LNCaP clone FGC (cell line): ENCODE measurements at regions not wholly inside any gene's neighbourhood (a gene's known extent, or its start where the extent isn't known, plus 50 kb on each side); places are given as distances from the start of the nearest gene placed in this dataset.

Experiments
- DNase-seq: peaks from one replicate; pipeline ENCODE4 v3.0.0-alpha.2; 2011; ENCODE audit warnings: low read depth
- H3K4me3 ChIP-seq: 2 replicates; pipeline ENCODE4 v1.5.1; 2011; ENCODE audit warnings: mild to moderate bottlenecking, low read depth, low read length, control low read depth
- CTCF ChIP-seq: IDR thresholded peaks from 2 replicates; pipeline ENCODE4 v1.5.1; 2012; ENCODE audit warnings: mild to moderate bottlenecking; ENCODE audit not compliant: control insufficient read depth, insufficient read depth; ENCODE audit errors: extremely low read depth

GRCh38 chr11:127805771-127806170, 781.6 kb downstream of the ETS1 start:
- DNase-seq = no peak
- no peak for TF ChIP-seq CTCF
- H3K4me3 ChIP-seq = no peak overlapping the region

- TF ChIP-seq CTCF = no peak
- H3K4me3 ChIP-seq = no peak overlapping the region
Observed at GRCh38 chr11:127804747-127805400, 782.5 kb downstream of the ETS1 start.

GRCh38 chr11:127803755-127804154, 783.6 kb downstream of the ETS1 start:
- DNase-seq = no peak
- H3K4me3 ChIP-seq = no peak overlapping the region
- no peak for TF ChIP-seq CTCF

More at GRCh38 chr11:127804747-127805400, 782.5 kb downstream of the ETS1 start:
- peak; percentile 81 for DNase-seq

GRCh38 chr11:127800989-127801688, 786.2 kb downstream of the ETS1 start:
- no peak for DNase-seq
- no peak for TF ChIP-seq CTCF
- H3K4me3 ChIP-seq = no peak overlapping the region

GRCh38 chr11:127795326-127795725, 792.0 kb downstream of the ETS1 start:
- DNase-seq = no peak
- no peak for TF ChIP-seq CTCF
- H3K4me3 ChIP-seq = no peak overlapping the region

GRCh38 chr11:127791844-127792243, 791.3 kb upstream of the KIRREL3 start:
- no peak for TF ChIP-seq CTCF
- H3K4me3 ChIP-seq = no peak overlapping the region
- no peak for DNase-seq

- no peak overlapping the region for H3K4me3 ChIP-seq
- TF ChIP-seq CTCF = no peak
Observed at GRCh38 chr11:127790592-127790991, 790.0 kb upstream of the KIRREL3 start.

More at GRCh38 chr11:127790592-127790991, 790.0 kb upstream of the KIRREL3 start:
- no peak for DNase-seq
